K562 (cell line): ENCODE measurements at regions not wholly inside any gene's neighbourhood (a gene's known extent, or its start where the extent isn't known, plus 50 kb on each side); places are given as distances from the start of the nearest gene placed in this dataset.

ENCODE experiments used
- CHD4 ChIP-seq: fragments of 200-600 bp; sonication (generic); IDR thresholded peaks from 3 replicates; pipeline ENCODE4 v1.6.1; 2012; ENCODE audit warnings: low read depth, mild to moderate bottlenecking, mixed read lengths, low read length, inconsistent platforms; ENCODE audit not compliant: insufficient read depth, insufficient replicate concordance, poor library complexity, severe bottlenecking
- EZH2 ChIP-seq: IDR thresholded peaks from 2 replicates; pipeline ENCODE4 v1.6.1; 2012; ENCODE audit warnings: low read depth, mild to moderate bottlenecking, inconsistent platforms, low read length, borderline replicate concordance
- FOXA1 ChIP-seq: fragments of 450-650 bp; IDR thresholded peaks from 2 replicates; pipeline ENCODE4 v1.6.1; 2016; ENCODE audit warnings: mild to moderate bottlenecking, borderline replicate concordance
- HES1 ChIP-seq: fragments of 450-650 bp; IDR thresholded peaks from 2 replicates; pipeline ENCODE4 v1.6.1; 2016; ENCODE audit warnings: low read depth, mild to moderate bottlenecking, moderate library complexity
- RAD21 ChIP-seq, 2 experiments: fragments of 250-450 bp in 1 of 2; fragments of 450-650 bp in 1 of 2; sonication (Bioruptor Pico) in 1 of 2; formaldehyde crosslinking in 1 of 2; IDR thresholded peaks in 1 of 2; conservative IDR thresholded peaks in 1 of 2; 2 replicates each; pipeline versions ENCODE4 v1.4.0 to v1.8.0; 2020 to 2022; ENCODE audit warnings: mild to moderate bottlenecking in 2 of 2, moderate library complexity in 1 of 2
- RCOR1 ChIP-seq, 2 experiments: IDR thresholded peaks; 2 replicates each; pipeline ENCODE4 v1.6.1; 2012; ENCODE audit warnings: low read depth in 2 of 2, low read length in 2 of 2, borderline replicate concordance in 1 of 2, improper control_type of control experiment in 1 of 2
- TF ChIP-seq, protein P1 (sequence below), 3 experiments: IDR thresholded peaks in 2 of 3; conservative IDR thresholded peaks in 1 of 3; 2 replicates each; pipeline ENCODE4 v1.5.1; 2011 to 2012; ENCODE audit warnings: low read length in 3 of 3, mild to moderate bottlenecking in 3 of 3, control low read depth in 2 of 3, improper control_type of control experiment in 1 of 3, inconsistent platforms in 1 of 3, low read depth in 1 of 3, mixed read lengths in 1 of 3, moderate library complexity in 1 of 3; ENCODE audit not compliant: insufficient read depth in 2 of 3
- TF ChIP-seq, protein P2 (sequence below), 3 experiments: fragments of 200-800 bp in 1 of 3; fragments of 250-450 bp in 1 of 3; fragments of 450-650 bp in 1 of 3; sonication (Bioruptor Pico) in 1 of 3; sonication (Bioruptor generic) in 1 of 3; formaldehyde crosslinking in 1 of 3; IDR thresholded peaks; 2 replicates each; pipeline versions ENCODE4 v1.6.1 to v1.8.0; 2016 to 2022; ENCODE audit warnings: mild to moderate bottlenecking in 2 of 3, missing genetic modification characterization in 2 of 3, missing compliant biosample characterization in 1 of 3, moderate library complexity in 1 of 3

- TF ChIP-seq, protein P1, sequence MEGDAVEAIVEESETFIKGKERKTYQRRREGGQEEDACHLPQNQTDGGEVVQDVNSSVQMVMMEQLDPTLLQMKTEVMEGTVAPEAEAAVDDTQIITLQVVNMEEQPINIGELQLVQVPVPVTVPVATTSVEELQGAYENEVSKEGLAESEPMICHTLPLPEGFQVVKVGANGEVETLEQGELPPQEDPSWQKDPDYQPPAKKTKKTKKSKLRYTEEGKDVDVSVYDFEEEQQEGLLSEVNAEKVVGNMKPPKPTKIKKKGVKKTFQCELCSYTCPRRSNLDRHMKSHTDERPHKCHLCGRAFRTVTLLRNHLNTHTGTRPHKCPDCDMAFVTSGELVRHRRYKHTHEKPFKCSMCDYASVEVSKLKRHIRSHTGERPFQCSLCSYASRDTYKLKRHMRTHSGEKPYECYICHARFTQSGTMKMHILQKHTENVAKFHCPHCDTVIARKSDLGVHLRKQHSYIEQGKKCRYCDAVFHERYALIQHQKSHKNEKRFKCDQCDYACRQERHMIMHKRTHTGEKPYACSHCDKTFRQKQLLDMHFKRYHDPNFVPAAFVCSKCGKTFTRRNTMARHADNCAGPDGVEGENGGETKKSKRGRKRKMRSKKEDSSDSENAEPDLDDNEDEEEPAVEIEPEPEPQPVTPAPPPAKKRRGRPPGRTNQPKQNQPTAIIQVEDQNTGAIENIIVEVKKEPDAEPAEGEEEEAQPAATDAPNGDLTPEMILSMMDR (IDR thresholded peaks at IDR 0.05 in 2 of 3, conservative IDR thresholded peaks at IDR 0.05 in 1 of 3; ENCODE audit: insufficient read depth in 2 of 3, low read depth in 1 of 3, low read length in 3 of 3), result no peak
- no peak for TF ChIP-seq FOXA1
- no peak for TF ChIP-seq EZH2
- no peak for TF ChIP-seq CHD4
- TF ChIP-seq, protein P2, sequence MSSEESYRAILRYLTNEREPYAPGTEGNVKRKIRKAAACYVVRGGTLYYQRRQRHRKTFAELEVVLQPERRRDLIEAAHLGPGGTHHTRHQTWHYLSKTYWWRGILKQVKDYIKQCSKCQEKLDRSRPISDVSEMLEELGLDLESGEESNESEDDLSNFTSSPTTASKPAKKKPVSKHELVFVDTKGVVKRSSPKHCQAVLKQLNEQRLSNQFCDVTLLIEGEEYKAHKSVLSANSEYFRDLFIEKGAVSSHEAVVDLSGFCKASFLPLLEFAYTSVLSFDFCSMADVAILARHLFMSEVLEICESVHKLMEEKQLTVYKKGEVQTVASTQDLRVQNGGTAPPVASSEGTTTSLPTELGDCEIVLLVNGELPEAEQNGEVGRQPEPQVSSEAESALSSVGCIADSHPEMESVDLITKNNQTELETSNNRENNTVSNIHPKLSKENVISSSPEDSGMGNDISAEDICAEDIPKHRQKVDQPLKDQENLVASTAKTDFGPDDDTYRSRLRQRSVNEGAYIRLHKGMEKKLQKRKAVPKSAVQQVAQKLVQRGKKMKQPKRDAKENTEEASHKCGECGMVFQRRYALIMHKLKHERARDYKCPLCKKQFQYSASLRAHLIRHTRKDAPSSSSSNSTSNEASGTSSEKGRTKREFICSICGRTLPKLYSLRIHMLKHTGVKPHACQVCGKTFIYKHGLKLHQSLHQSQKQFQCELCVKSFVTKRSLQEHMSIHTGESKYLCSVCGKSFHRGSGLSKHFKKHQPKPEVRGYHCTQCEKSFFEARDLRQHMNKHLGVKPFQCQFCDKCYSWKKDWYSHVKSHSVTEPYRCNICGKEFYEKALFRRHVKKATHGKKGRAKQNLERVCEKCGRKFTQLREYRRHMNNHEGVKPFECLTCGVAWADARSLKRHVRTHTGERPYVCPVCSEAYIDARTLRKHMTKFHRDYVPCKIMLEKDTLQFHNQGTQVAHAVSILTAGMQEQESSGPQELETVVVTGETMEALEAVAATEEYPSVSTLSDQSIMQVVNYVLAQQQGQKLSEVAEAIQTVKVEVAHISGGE (CRISPR knock-in tag; IDR thresholded peaks at IDR 0.05), result no peak
- TF ChIP-seq RAD21 (CRISPR knock-in tag; conservative IDR thresholded peaks at IDR 0.05 in 1 of 2, IDR thresholded peaks at IDR 0.05 in 1 of 2), result no peak
- TF ChIP-seq HES1, result no peak
- no peak for TF ChIP-seq RCOR1 (IDR thresholded peaks at IDR 0.05; ENCODE audit: borderline replicate concordance in 1 of 2, low read depth in 2 of 2, low read length in 2 of 2)
Observed at GRCh38 chr6:26275663-26276062, 89.3 kb upstream of the BTN3A2 start.
